PC-9 (cell line): ENCODE measurements at regions not wholly inside any gene's neighbourhood (a gene's known extent, or its start where the extent isn't known, plus 50 kb on each side); places are given as distances from the start of the nearest gene placed in this dataset.

ENCODE experiments used
- EZH2 ChIP-seq: fragments of 200-600 bp; sonication (generic); IDR thresholded peaks from 2 replicates; pipeline ENCODE4 v1.8.0; 2017; ENCODE audit warnings: antibody characterized with exemption, low read depth
- TF ChIP-seq, protein P1 (sequence below): fragments of 200-600 bp; sonication (generic); conservative IDR thresholded peaks from 2 replicates; pipeline ENCODE4 v1.6.1; 2017; ENCODE audit warnings: mixed run types, antibody characterized with exemption, mild to moderate bottlenecking, moderate library complexity

DNA sequence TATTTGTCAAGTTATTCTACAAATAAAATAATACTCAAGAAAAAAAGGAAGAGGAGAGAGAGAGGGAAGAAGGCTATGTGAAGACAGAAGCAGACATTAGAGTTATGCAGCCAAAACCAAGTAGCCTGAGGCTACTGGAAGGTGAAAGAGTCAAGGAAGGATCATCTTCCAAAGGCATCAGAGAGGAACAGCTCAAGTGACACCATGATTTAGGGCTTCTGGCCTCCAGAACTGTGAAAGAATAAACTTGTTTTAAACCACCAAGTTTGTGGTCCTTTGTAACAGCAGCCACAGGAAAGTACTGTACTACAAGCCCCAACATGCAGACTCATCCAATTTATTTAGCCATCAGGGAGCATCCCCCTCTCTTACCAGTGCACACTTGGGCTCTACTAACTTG, 788.5 kb upstream of the LRRTM1 start:
- TF ChIP-seq, protein P1, sequence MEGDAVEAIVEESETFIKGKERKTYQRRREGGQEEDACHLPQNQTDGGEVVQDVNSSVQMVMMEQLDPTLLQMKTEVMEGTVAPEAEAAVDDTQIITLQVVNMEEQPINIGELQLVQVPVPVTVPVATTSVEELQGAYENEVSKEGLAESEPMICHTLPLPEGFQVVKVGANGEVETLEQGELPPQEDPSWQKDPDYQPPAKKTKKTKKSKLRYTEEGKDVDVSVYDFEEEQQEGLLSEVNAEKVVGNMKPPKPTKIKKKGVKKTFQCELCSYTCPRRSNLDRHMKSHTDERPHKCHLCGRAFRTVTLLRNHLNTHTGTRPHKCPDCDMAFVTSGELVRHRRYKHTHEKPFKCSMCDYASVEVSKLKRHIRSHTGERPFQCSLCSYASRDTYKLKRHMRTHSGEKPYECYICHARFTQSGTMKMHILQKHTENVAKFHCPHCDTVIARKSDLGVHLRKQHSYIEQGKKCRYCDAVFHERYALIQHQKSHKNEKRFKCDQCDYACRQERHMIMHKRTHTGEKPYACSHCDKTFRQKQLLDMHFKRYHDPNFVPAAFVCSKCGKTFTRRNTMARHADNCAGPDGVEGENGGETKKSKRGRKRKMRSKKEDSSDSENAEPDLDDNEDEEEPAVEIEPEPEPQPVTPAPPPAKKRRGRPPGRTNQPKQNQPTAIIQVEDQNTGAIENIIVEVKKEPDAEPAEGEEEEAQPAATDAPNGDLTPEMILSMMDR, result no peak
- TF ChIP-seq EZH2, result no peak
